ENCODE measurements at regions not wholly inside any gene's neighbourhood (a gene's known extent, or its start where the extent isn't known, plus 50 kb on each side); places are given as distances from the start of the nearest gene placed in this dataset.

DNA sequence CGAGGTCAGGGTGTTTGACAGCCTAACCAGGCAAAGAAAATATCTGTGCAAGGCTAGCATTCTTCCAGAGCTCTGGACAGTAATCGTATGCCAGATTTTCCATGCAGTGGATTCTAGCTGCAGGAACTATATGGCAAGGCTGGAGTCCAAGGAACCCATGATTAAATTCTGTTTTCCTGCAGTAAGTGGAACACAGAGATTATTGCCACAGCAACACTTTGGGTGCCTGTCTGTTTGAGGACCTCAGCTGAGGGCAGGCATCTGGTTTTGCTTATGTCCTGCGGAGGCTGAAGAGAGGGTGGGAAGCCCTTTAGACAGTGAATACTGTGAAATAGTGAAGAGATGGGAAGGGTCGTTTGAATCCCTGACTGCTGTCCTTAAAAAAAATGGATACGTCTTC, 104.4 kb downstream of the DAD1 start:
- peak; percentile 13 for DNase-seq (ENCODE audit: low read depth)
- TF ChIP-seq, protein P1, sequence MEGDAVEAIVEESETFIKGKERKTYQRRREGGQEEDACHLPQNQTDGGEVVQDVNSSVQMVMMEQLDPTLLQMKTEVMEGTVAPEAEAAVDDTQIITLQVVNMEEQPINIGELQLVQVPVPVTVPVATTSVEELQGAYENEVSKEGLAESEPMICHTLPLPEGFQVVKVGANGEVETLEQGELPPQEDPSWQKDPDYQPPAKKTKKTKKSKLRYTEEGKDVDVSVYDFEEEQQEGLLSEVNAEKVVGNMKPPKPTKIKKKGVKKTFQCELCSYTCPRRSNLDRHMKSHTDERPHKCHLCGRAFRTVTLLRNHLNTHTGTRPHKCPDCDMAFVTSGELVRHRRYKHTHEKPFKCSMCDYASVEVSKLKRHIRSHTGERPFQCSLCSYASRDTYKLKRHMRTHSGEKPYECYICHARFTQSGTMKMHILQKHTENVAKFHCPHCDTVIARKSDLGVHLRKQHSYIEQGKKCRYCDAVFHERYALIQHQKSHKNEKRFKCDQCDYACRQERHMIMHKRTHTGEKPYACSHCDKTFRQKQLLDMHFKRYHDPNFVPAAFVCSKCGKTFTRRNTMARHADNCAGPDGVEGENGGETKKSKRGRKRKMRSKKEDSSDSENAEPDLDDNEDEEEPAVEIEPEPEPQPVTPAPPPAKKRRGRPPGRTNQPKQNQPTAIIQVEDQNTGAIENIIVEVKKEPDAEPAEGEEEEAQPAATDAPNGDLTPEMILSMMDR (IDR thresholded peaks at IDR 0.05; ENCODE audit: control insufficient read depth, insufficient read depth, low read depth, low read length, missing control alignments) = no peak
- no peak overlapping the region for H3K4me3 ChIP-seq (ENCODE audit: control insufficient read depth, low read depth, low read length)

DNA sequence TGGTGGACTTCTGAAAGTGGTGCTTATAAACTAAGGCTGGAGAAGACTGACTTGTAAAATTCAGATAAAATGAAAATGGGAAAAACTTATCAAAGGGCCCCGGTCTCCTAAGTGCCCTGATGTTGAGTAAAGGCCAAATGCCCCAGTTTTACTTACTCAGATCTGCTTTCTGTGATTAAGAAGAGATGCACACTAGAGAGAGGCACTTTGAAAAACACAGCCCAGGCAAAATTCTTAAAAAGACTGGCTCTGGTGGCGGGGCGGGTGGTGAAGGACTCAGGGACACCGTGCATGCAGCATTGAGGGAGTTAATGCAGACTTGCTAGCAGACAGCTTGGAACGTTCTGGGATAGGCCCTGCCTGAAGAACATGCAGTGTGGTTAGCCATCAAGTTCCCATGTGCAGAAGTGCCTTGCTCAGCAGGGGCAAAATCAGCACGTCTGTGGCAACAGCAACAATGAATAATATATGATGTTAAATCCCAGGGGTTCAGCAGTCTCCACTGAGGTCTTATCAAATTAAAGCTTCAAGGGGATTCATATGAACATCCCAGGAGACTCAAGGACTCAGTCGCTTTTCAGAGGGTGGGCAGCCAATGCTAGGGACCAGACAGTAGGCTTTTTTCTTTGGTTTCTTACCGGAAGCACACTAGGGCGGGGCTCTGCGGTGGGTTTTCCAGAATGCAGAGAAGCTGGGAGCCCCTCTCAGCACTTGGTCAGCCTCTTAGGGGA, 105.0 kb downstream of the DAD1 start:
- no peak for DNase-seq (ENCODE audit: low read depth)
- TF ChIP-seq, protein P1 (IDR thresholded peaks at IDR 0.05; ENCODE audit: control insufficient read depth, insufficient read depth, low read depth, low read length, missing control alignments) = no peak
- no peak overlapping the region for H3K4me3 ChIP-seq (ENCODE audit: control insufficient read depth, low read depth, low read length)

DNA sequence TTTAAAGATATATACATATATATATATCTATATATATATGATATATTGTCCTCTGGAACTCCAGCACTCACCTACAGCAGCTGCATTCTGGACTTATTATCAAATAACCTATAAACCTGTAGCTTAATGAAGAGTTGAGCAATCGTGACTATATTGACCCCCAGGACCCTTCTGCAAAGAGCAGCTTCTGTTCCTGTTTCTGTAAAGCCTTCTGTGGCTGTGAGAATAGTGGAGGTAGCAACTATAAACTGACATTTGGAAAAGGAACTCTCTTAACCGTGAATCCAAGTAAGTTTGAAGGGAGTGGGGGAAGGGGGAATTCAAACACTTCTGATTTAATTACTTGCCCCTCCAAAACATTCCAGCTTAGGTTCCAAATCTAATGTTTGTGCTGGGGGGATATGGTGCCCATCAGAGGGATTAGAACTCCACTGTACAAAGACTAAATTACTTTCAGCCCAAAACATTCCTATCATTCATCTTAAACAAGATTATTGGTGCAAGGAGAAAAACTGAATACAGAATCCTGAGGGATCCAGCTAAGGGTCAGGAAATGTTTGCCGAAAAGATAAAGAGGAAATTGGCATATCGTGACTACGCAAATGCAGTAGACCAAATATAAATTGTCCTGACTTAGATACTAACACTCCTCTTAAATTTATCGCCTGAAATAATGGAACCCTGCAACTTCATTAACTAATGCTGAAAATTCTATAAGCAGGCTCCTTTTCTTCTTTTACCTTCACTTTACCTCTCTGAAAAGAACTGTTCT, 106.1 kb downstream of the DAD1 start:
- no peak overlapping the region for H3K4me3 ChIP-seq (ENCODE audit: control insufficient read depth, low read depth, low read length)
- DNase-seq (ENCODE audit: low read depth) = no peak
- TF ChIP-seq, protein P1 (IDR thresholded peaks at IDR 0.05; ENCODE audit: control insufficient read depth, insufficient read depth, low read depth, low read length, missing control alignments) = no peak

DNA sequence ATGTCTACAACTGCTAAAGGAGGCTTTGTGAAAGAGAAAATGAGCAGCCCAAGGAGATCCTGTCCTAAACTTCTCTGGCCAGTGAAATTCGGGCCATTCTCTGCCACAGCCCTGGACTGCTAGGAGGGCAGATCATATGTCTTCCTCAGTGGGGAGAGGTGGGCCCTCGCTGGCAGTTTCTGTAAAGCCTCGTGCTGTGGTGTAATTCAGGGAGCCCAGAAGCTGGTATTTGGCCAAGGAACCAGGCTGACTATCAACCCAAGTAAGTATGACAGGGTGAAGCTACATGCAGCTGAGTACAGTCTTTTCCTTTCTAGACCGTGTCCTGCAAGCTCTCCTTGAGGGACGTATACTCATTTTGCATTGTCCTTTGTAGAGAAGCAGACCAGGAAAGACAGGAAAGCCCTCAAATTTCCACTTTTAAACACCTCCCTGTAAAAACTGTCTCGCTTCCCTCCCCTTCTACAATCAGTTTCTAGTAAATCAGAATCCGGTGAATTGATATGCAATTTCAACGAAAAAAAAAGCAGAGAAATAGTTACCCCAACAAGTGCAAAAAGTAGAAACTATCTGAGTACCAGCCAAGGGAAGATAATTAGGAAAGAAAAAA, 106.8 kb downstream of the DAD1 start:
- no peak for DNase-seq (ENCODE audit: low read depth)
- H3K4me3 ChIP-seq (ENCODE audit: control insufficient read depth, low read depth, low read length) = no peak overlapping the region
- TF ChIP-seq, protein P1 (IDR thresholded peaks at IDR 0.05; ENCODE audit: control insufficient read depth, insufficient read depth, low read depth, low read length, missing control alignments) = no peak

DNA sequence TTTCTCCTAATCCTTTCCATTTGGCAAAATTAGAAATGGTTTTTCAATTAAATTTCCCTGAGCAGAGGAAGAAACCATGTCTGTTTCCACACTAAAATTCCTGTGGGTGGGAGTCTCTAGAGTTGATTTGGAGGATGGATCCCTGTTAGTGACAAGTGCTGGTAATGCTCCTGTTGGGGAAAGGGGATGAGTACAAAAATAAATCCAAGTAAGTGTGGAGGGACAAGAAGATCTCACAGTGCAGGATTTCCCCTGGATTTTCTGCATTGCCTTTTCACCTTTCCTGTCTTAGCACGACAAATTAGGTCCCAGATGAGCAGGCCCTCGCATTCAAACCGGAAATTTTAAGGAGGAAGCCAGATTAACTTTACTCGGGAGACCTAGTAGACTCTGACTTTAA, 107.5 kb downstream of the DAD1 start:
- DNase-seq (ENCODE audit: low read depth) = no peak
- TF ChIP-seq, protein P1 (IDR thresholded peaks at IDR 0.05; ENCODE audit: control insufficient read depth, insufficient read depth, low read depth, low read length, missing control alignments) = no peak
- no peak overlapping the region for H3K4me3 ChIP-seq (ENCODE audit: control insufficient read depth, low read depth, low read length)

DNA sequence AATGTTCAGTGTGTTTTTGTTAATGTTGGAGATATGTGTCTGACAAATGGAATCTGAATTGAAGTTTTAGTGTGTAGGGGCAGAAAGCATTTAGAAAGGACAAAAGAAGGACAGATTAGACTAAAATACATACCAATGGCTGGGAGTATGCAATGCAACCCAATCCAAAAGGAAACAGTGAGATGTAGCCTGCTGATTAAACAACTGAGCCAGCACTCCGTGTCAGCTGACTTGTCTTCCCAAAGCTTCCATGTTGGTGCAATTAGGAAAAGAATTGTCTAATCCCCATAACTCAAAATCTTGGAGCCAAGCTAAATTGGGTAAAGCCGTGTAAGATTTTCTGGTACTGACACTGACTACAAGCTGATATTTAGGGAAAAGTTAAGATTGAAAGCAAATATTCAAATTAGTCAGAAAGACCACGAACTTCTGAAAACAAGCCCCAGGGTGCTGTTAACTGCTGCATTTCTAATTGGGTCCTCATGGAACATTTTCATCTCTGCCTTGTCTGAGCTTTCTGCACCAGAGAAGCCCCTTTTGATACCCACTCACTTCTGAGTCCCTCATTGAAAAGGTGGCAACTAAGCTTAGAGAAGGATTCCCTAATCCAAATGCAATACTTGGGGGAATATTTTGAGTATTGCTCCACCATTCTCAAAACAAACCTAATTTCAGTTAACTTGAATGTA, 109.1 kb downstream of the DAD1 start:
- TF ChIP-seq, protein P1 (IDR thresholded peaks at IDR 0.05; ENCODE audit: control insufficient read depth, insufficient read depth, low read depth, low read length, missing control alignments) = no peak
- DNase-seq (ENCODE audit: low read depth) = no peak
- H3K4me3 ChIP-seq (ENCODE audit: control insufficient read depth, low read depth, low read length) = no peak overlapping the region

Data from AG09309 (cell line).